Stimulated activated CD4-positive, alpha-beta T cell treated with anti-CD3 and anti-CD28 coated beads, Interleukin-4, amount 100 ng/mL, for 24 hours (primary cell): ENCODE measurements at regions not wholly inside any gene's neighbourhood (a gene's known extent, or its start where the extent isn't known, plus 50 kb on each side); places are given as distances from the start of the nearest gene placed in this dataset.

Source experiments
- DNase-seq: peaks from one replicate; pipeline ENCODE4 v3.0.0-alpha.2; 2020

GRCh38 chr7:46024263-46024916 lies 103.3 kb upstream of the IGFBP3 start:
- no peak for DNase-seq

DNA sequence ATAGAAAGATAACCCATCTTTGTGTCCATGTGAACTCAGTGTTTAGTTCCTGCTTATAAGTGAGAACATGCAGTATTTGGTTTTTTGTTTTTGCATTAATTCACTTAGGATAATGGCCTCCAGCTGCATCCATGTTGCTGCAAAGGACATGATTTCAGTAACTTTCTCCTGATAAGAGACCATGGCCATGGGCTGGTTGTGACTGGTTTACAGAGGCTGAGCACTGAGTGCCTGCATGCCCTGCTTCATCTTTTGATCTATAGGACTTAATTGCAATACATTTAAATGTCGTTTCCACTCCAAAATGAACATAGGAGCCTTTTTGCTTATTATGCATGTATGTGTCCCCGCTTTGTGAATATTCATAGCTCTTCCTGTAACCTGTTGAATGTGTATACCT lies 101.3 kb upstream of the IGFBP3 start:
- DNase-seq: no peak

- DNase-seq: no peak
These were observed 94.2 kb upstream of the IGFBP3 start for GRCh38 chr7:46015107-46015868.

GRCh38 chr7:46011501-46011900 lies 90.4 kb upstream of the IGFBP3 start:
- DNase-seq: no peak

- no peak for DNase-seq
These were observed 90.0 kb upstream of the IGFBP3 start for GRCh38 chr7:46011059-46011458.

GRCh38 chr7:46009211-46009610 lies 88.1 kb upstream of the IGFBP3 start:
- DNase-seq: no peak

GRCh38 chr7:46007990-46008643 lies 87.0 kb upstream of the IGFBP3 start:
- no peak for DNase-seq

GRCh38 chr7:46007194-46007593 lies 86.1 kb upstream of the IGFBP3 start:
- DNase-seq: no peak

DNA sequence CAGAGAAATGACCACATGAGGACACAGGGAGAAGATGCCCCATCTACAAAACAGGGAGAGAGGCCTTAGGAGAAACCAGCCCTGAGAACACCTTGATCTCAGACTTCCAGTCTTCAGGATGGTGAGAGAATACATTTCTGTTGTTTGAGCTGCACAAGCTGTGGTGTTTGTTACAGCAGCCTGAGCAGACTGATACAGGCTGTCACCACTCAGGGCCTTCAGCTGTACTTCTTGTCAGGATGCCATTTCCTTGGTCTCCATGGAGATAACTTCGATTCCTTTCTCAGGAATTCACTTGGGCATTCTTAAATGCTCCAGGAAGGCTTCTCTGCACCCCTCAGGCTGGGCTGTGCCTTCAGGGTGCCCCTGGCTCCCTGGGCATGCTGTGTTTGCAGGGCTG lies 85.7 kb upstream of the IGFBP3 start:
- no peak for DNase-seq

DNA sequence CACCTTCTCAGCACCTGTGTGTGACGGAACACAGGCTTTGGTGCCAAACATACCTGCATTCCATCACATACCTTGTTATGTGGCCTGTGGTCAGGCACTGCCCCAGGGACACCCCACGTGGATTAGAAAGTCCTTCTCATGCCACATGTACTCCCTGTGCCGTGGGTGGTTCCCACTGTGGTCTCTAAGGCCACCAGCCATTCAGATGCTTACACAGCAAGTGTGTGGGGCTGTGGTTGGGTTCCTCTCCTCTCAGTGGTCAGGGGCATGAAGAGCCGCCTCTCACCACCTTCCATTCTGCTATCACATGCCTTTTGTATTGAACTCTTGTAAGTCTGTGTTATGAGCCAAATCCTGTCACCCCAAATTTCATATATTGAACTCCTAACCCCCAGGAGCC lies 85.1 kb upstream of the IGFBP3 start:
- no peak for DNase-seq

- no peak for DNase-seq
These were observed 83.9 kb upstream of the IGFBP3 start for GRCh38 chr7:46004965-46005364.

GRCh38 chr7:46003896-46004875 lies 83.1 kb upstream of the IGFBP3 start:
- no peak for DNase-seq

- no peak for DNase-seq
These were observed 82.1 kb upstream of the IGFBP3 start for GRCh38 chr7:46003161-46003560.

- no peak for DNase-seq
These were observed 79.4 kb upstream of the IGFBP3 start for GRCh38 chr7:46000513-46000912.

DNA sequence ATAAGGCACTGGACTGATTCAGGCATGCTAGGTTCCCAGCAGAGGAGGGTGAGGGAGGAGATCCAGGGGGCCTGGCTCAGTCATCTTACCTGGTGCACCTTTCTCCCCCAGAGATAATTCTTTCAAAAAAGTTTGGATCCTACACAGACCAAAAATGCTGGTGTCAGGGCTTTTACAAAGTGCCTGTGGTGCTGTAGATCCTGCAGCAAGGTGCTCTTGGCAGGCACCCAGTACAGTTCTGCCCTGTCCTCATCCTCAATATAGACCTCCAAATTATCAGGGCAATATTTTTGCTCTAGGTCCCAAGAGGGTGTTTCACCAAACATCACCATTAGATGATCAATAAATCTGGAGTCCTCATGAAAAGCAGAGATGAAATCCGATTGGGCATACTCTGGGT lies 78.5 kb upstream of the IGFBP3 start:
- DNase-seq: no peak

GRCh38 chr7:45998506-45998905 lies 77.4 kb upstream of the IGFBP3 start:
- DNase-seq: no peak

DNA sequence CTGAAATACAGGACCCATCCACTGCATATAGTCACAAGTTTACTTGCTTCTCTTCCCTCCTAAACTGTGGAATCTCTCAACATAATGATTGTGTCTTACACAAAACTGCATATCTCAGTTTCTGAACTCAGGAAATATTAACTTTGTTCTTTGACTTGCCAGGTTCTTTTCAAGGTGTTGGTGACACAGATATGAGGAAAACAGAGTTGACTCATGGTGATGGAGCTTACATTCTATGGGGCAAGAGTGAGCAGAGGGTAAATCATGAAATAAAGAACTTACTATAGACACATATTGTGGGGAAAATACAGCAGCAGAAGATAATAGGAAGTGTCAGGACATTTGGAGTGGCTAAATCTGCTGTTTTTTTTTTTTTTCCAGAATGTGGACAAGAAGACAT lies 72.5 kb upstream of the IGFBP3 start:
- DNase-seq: no peak

DNA sequence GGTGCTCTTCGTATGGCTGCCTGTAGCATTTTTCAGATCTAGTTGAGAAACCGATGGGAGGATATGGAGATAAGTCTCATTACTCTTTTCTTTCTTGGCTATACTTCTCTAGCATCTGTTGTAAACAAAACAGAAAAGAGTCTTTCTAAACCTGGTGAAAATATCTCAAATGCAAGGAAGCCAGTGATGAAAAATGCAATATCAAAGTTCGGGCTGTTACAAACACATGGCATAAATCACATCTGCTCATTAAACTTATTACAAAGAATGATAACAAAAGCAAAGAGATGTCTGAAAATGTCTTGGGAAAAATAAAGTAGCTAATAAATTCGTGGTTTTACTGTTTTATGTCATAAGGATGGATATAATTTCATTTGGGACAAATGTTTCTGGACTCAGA lies 71.8 kb upstream of the IGFBP3 start:
- no peak for DNase-seq

DNA sequence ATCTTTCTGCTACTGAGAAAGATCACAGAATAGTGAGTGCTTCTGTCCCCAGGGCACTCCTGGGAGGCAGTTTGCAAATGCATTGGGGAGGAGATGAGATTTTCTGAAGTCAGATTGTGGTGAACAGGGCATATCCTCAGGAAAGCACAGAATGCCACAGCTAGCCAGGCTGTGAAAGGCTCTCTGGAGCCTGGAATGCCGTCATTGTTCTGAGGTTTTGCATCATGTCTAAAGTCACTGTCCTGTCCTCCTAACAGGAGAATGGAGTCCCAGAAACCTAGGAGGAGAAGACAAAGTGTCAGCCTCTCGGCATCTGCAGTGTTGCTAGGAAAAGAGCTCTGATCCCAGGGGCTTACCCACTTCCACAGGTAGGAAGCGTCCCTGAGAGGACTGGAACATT lies 69.2 kb upstream of the IGFBP3 start:
- no peak for DNase-seq

GRCh38 chr7:45988405-45989057 lies 67.5 kb upstream of the IGFBP3 start:
- no peak for DNase-seq

- DNase-seq: no peak
These were observed 66.6 kb upstream of the IGFBP3 start for GRCh38 chr7:45987521-45988290.
